IMR-90 (cell line): ENCODE measurements at regions not wholly inside any gene's neighbourhood (a gene's known extent, or its start where the extent isn't known, plus 50 kb on each side); places are given as distances from the start of the nearest gene placed in this dataset.
A peak's percentile ranks its signal among the peaks of the same experiment; 100 is the strongest.

Experiments used
- ATAC-seq: fragments of 200-7000 bp; cut with Tn5 transposase; 2 replicates; pipeline ENCODE4 v1.9.1; 2020; ENCODE audit warnings: low read depth, mild to moderate bottlenecking, moderate library complexity
- BruUV-seq: library from RNA; stranded (reverse); fragments of 400-500 nt; replicated peaks from 2 replicates; lab custom pipeline; 2021; lab: Mats Ljungman, UMichigan
- CTCF ChIA-PET: fragments of 300-600 bp; formaldehyde crosslinking; extraction: SDS; loops from one replicate; lab custom pipeline; 2021; ENCODE audit warnings: antibody characterized with exemption; lab: Yijun Ruan, JAX
- POLR2A ChIA-PET: fragments of 300-600 bp; sonication (Branson Sonifier 250); formaldehyde crosslinking; loops from one replicate; lab custom pipeline; 2022; ENCODE audit warnings: antibody characterized with exemption; ENCODE audit not compliant: unreplicated experiment; lab: Charles Lee
- DNase-seq: peaks from one replicate; pipeline ENCODE4 v3.0.0; 2013
- H2AFZ ChIP-seq: replicated peaks from 2 replicates; pipeline ENCODE3; 2013; ENCODE audit warnings: low read length, mild to moderate bottlenecking; ENCODE audit not compliant: poor library complexity
- H2AK5ac ChIP-seq: 2 replicates; pipeline ENCODE4 v1.6.1; 2013; ENCODE audit warnings: low read depth, low read length, inconsistent platforms
- H2AK9ac ChIP-seq: replicated peaks from 2 replicates; pipeline ENCODE3; 2013; ENCODE audit warnings: mild to moderate bottlenecking, low read depth, low read length, moderate library complexity; ENCODE audit not compliant: poor library complexity
- H2BK120ac ChIP-seq: 2 replicates; pipeline ENCODE4 v1.6.1; 2013; ENCODE audit warnings: low read depth, low read length, inconsistent platforms
- H2BK15ac ChIP-seq: 3 replicates; pipeline ENCODE4 v1.6.1; 2013; ENCODE audit warnings: low read depth, low read length, inconsistent platforms
- H2BK20ac ChIP-seq: 2 replicates; pipeline ENCODE4 v1.6.1; 2013; ENCODE audit warnings: low read depth, mild to moderate bottlenecking, inconsistent platforms, low read length, moderate library complexity
- H2BK5ac ChIP-seq: 2 replicates; pipeline ENCODE4 v1.6.1; 2013; ENCODE audit warnings: mild to moderate bottlenecking, low read depth, low read length, inconsistent platforms; ENCODE audit not compliant: poor library complexity, severe bottlenecking
- H3K14ac ChIP-seq: replicated peaks from 2 replicates; pipeline ENCODE4 v1.6.1; 2013; ENCODE audit warnings: low read depth, low read length, inconsistent platforms
- H3K18ac ChIP-seq: 2 replicates; pipeline ENCODE4 v1.6.1; 2013; ENCODE audit warnings: low read depth, low read length, control low read depth
- H3K23ac ChIP-seq: 2 replicates; pipeline ENCODE4 v1.6.1; 2013; ENCODE audit warnings: low read depth, low read length, inconsistent platforms
- H3K27ac ChIP-seq: 2 replicates; pipeline ENCODE4 v1.5.1; 2013; ENCODE audit warnings: mild to moderate bottlenecking, control low read depth, low read length; ENCODE audit not compliant: insufficient read depth
- H3K27me3 ChIP-seq: 2 replicates; pipeline ENCODE4 v1.6.1; 2013; ENCODE audit warnings: low read length; ENCODE audit not compliant: control insufficient read depth, insufficient read depth
- H3K36me3 ChIP-seq: 2 replicates; pipeline ENCODE4 v1.6.1; 2013; ENCODE audit warnings: low read length, mixed read lengths; ENCODE audit not compliant: control insufficient read depth, insufficient read depth
- H3K4ac ChIP-seq: 2 replicates; pipeline ENCODE4 v1.6.1; 2013; ENCODE audit warnings: low read depth, low read length, inconsistent platforms
- H3K4me1 ChIP-seq: 2 replicates; pipeline ENCODE4 v1.6.1; 2013; ENCODE audit warnings: low read length, mixed read lengths; ENCODE audit not compliant: control insufficient read depth, insufficient read depth
- H3K4me2 ChIP-seq: 2 replicates; pipeline ENCODE4 v1.6.1; 2013; ENCODE audit warnings: low read depth, mild to moderate bottlenecking, control low read depth, low read length, moderate library complexity
- H3K4me3 ChIP-seq: 2 replicates; pipeline ENCODE4 v1.5.1; 2013; ENCODE audit warnings: low read depth, mild to moderate bottlenecking, control low read depth, low read length, moderate library complexity; ENCODE audit not compliant: insufficient read depth
- H3K56ac ChIP-seq: 2 replicates; pipeline ENCODE4 v1.6.1; 2013; ENCODE audit warnings: low read length, inconsistent platforms; ENCODE audit not compliant: insufficient read depth; ENCODE audit errors: extremely low read depth
- H3K79me1 ChIP-seq, 2 experiments: 2 replicates each; pipeline ENCODE4 v1.6.1; 2013; ENCODE audit warnings: low read length in 2 of 2, inconsistent platforms in 1 of 2, low read depth in 1 of 2
- H3K9ac ChIP-seq: 2 replicates; pipeline ENCODE4 v1.6.1; 2013; ENCODE audit warnings: low read depth, low read length, control low read depth
- H3K9me1 ChIP-seq: 2 replicates; pipeline ENCODE4 v1.6.1; 2013; ENCODE audit warnings: low read length, inconsistent platforms; ENCODE audit not compliant: insufficient read depth
- H3K9me3 ChIP-seq: 2 replicates; pipeline ENCODE4 v1.6.1; 2013; ENCODE audit warnings: low read length; ENCODE audit not compliant: control insufficient read depth, insufficient read depth
- H4K20me1 ChIP-seq: 2 replicates; pipeline ENCODE4 v1.6.1; 2013; ENCODE audit warnings: low read length, inconsistent platforms; ENCODE audit not compliant: insufficient read depth
- H4K5ac ChIP-seq: 2 replicates; pipeline ENCODE4 v1.6.1; 2013; ENCODE audit warnings: mild to moderate bottlenecking, low read depth, low read length, control low read depth
- H4K8ac ChIP-seq, 2 experiments: 2 replicates each; pipeline ENCODE4 v1.6.1; 2013; ENCODE audit warnings: low read depth in 2 of 2, low read length in 2 of 2, control low read depth in 1 of 2, inconsistent platforms in 1 of 2
- H4K91ac ChIP-seq: 2 replicates; pipeline ENCODE4 v1.6.1; 2013; ENCODE audit warnings: low read depth, low read length, inconsistent platforms; ENCODE audit not compliant: insufficient read depth
- BHLHE40 ChIP-seq: fragments of 150-350 bp; IDR thresholded peaks from 2 replicates; pipeline ENCODE4 v1.6.1; 2016; ENCODE audit warnings: mild to moderate bottlenecking, low read depth, low read length
- CEBPB ChIP-seq: IDR thresholded peaks from 2 replicates; pipeline ENCODE4 v1.6.1; 2012; ENCODE audit warnings: low read depth, low read length, improper control_type of control experiment
- CHD1 ChIP-seq: IDR thresholded peaks from 2 replicates; pipeline ENCODE4 v1.6.1; 2012; ENCODE audit warnings: low read depth, low read length, improper control_type of control experiment
- ELK1 ChIP-seq: fragments of 150-350 bp; IDR thresholded peaks from 2 replicates; pipeline ENCODE4 v1.6.1; 2016; ENCODE audit warnings: low read depth, mild to moderate bottlenecking, low read length, moderate library complexity, borderline replicate concordance
- FOS ChIP-seq: fragments of 150-350 bp; IDR thresholded peaks from 2 replicates; pipeline ENCODE4 v1.6.1; 2016; ENCODE audit warnings: low read depth, low read length
- MAFK ChIP-seq: IDR thresholded peaks from 2 replicates; pipeline ENCODE4 v1.6.1; 2012; ENCODE audit warnings: low read depth, low read length, improper control_type of control experiment
- MAZ ChIP-seq: IDR thresholded peaks from 2 replicates; pipeline ENCODE4 v1.6.1; 2012; ENCODE audit warnings: low read depth, mild to moderate bottlenecking, low read length, improper control_type of control experiment, moderate library complexity, borderline replicate concordance
- MXI1 ChIP-seq: IDR thresholded peaks from 2 replicates; pipeline ENCODE4 v1.6.1; 2012; ENCODE audit warnings: low read depth, mild to moderate bottlenecking, low read length, moderate library complexity, borderline replicate concordance
- NFE2L2 ChIP-seq: fragments of 150-350 bp; IDR thresholded peaks from 2 replicates; pipeline ENCODE4 v1.6.1; 2016; ENCODE audit warnings: low read depth, mild to moderate bottlenecking, low read length
- POLR2A ChIP-seq: IDR thresholded peaks from 2 replicates; pipeline ENCODE4 v1.6.1; 2012; ENCODE audit warnings: mild to moderate bottlenecking, low read depth, low read length
- RAD21 ChIP-seq: IDR thresholded peaks from 2 replicates; pipeline ENCODE4 v1.6.1; 2012; ENCODE audit warnings: low read length, improper control_type of control experiment
- RCOR1 ChIP-seq: IDR thresholded peaks from 2 replicates; pipeline ENCODE4 v1.6.1; 2012; ENCODE audit warnings: mild to moderate bottlenecking, low read length, improper control_type of control experiment; ENCODE audit not compliant: insufficient replicate concordance
- RFX5 ChIP-seq: IDR thresholded peaks from 2 replicates; pipeline ENCODE4 v1.8.0; 2012; ENCODE audit warnings: low read depth, mild to moderate bottlenecking, low read length, moderate library complexity
- SMC3 ChIP-seq: fragments of 150-350 bp; IDR thresholded peaks from 2 replicates; pipeline ENCODE4 v1.6.1; 2016; ENCODE audit warnings: low read depth, mild to moderate bottlenecking, antibody characterized with exemption, low read length, moderate library complexity
- USF2 ChIP-seq: fragments of 150-350 bp; IDR thresholded peaks from 2 replicates; pipeline ENCODE4 v1.6.1; 2017; ENCODE audit warnings: mild to moderate bottlenecking, antibody characterized with exemption, low read length, low read depth
- WGBS, 2 experiments: methylation state at CpG; one replicate each; pipeline versions ENCODE4 v1.1.5 to v1.1.7; 2013; ENCODE audit warnings: missing lambda C conversion rate in 2 of 2; ENCODE audit not compliant: insufficient read length in 1 of 2; ENCODE audit errors: extremely low coverage in 2 of 2; 5-methylcytosine and 5-hydroxymethylcytosine counted together
- dilution Hi-C: fragments of 300-500 bp; cut with HindIII; formaldehyde crosslinking; loops from one replicate; pipeline ENCODE4 v1.14.3; 2018; ENCODE audit warnings: low sequenced_read_pairs; ENCODE audit not compliant: unreplicated experiment
- in situ Hi-C: fragments of 300-500 bp; cut with MboI; formaldehyde crosslinking; loops from 3 replicates; pipeline ENCODE4 v1.14.3; 2019; ENCODE audit warnings: low sequenced_read_pairs, inconsistent platforms, mixed read lengths
- intact Hi-C: fragments of 100-400 bp; cut with micrococcal nuclease; formaldehyde crosslinking; loops from 2 replicates; pipeline ENCODE4 v1.10.0; 2022

DNA sequence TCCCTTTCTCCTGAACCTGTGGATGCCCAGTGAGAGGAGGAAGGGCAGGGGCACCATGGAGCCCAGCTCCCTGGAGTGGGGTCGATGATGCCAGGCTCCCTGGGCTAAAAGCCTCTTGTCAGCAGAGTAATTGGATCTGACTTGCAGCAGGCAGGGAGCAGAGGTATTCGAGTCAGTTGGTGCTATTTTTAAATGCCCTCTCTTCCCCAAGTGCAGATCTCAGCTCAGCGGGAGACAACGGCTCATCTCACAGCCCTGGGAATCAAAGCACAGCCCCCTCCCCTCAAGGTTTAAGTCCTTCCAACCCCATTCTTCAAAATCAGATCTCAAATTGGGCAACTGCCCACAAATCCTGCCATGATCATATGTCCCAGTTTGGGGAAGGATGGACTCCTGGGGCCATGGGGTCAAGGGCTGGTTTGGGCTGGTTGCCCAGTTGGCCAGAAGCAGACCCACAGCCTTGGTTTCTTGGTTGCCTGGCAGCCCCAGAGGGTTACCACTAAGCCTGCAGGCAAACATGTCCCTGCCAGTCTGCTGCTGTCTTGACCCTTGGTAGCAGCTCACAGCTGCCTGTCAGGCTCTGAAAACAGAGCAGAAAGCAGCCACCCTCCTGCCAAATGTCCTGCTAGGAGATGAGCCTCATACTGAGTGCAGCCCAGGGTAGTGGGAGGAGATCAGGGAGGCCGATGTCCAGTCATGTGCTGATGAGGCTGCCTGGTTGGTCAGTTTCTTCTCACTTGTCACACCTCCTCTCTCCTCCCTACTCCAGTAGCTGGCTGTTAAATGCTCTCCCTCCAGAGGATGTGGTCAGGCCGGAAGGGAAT is 244.9 kb downstream of the LOXHD1 start:
- Histone ChIP-seq H2AK5ac (no peak overlapping the region), H3K4me2 (no peak overlapping the region), H3K14ac (no peak overlapping the region), H3K9me1 (0 out of 2 replicates have a peak, but pooled peaks cover 3% of the 10 kb centered on the region), H3K27me3 (peaks cover 7% of the 10 kb centered on the region), H2BK5ac (no peak overlapping the region), H3K18ac (no peak overlapping the region), H3K27ac (no peak overlapping the region), H3K4ac (no peak overlapping the region), H3K79me1 (no peaks in the 10 kb centered on the region), H3K36me3 (no peaks in the 10 kb centered on the region), H3K56ac (no peak overlapping the region), H3K9ac (no peak overlapping the region), H4K20me1 (no peaks in the 10 kb centered on the region), H4K5ac (no peak overlapping the region), H3K4me1 (no peaks in the 10 kb centered on the region; the same call in 1 of the 2 replicates), H2BK120ac (no peak overlapping the region), H3K4me3 (no peak overlapping the region), H2BK15ac (no peak overlapping the region), H2BK20ac (no peak overlapping the region), H3K23ac (no peak overlapping the region), H4K8ac (no peak overlapping the region), H4K91ac (no peak overlapping the region), H2AFZ (no peak overlapping the region), H2AK9ac (no peak overlapping the region), H3K9me3 (no peaks in the 10 kb centered on the region)
- no TSS peak for BruUV-seq
- no CpG with 5 or more reads among the region's 6 CpGs for WGBS, 2 experiments
- POLR2A ChIA-PET, result no interaction called here
- ATAC-seq (peak; percentile 47; the same call in 1 of the 2 replicates), DNase-seq (no peak)
- intact Hi-C loops (no loop called here), in situ Hi-C loops (no loop called here), dilution Hi-C loops (no loop called here)
- CTCF ChIA-PET, result no interaction called here
- TF ChIP-seq CHD1 (no peak), CEBPB (no peak), POLR2A (no peak), FOS (no peak), NFE2L2 (no peak), MXI1 (no peak), RAD21 (no peak), RFX5 (no peak), USF2 (no peak; the same call in 1 of the 2 replicates), MAZ (no peak), ELK1 (no peak), SMC3 (no peak), BHLHE40 (no peak), MAFK (no peak), RCOR1 (no peak)
